ENCODE measurements at regions not wholly inside any gene's neighbourhood (a gene's known extent, or its start where the extent isn't known, plus 50 kb on each side); places are given as distances from the start of the nearest gene placed in this dataset.

- TF ChIP-seq CTCF (conservative IDR thresholded peaks at IDR 0.05) (no peak), EZH2 (IDR thresholded peaks at IDR 0.05; ENCODE audit: low read depth) (no peak)
Measured at GRCh38 chr5:127183332-127183731, 107.3 kb upstream of the MEGF10 start.

Measured in PC-9 (cell line).